ENCODE measurements at regions not wholly inside any gene's neighbourhood (a gene's known extent, or its start where the extent isn't known, plus 50 kb on each side); places are given as distances from the start of the nearest gene placed in this dataset.

GRCh38 chr1:114290341-114290740 lies 136.7 kb upstream of the SYT6 start:
- no peak for DNase-seq
- TF ChIP-seq CTCF (IDR thresholded peaks at IDR 0.05) (no peak), POLR2A (IDR thresholded peaks at IDR 0.05) (no peak)
- Histone ChIP-seq H3K36me3 (ENCODE audit: low read depth, missing control alignments) (no peaks in the 10 kb centered on the region), H3K27me3 (no peaks in the 10 kb centered on the region), H3K4me3 (no peak overlapping the region), H3K4me1 (no peaks in the 10 kb centered on the region), H3K9me3 (no peaks in the 10 kb centered on the region), H3K27ac (no peak overlapping the region)
- WGBS, 2 donors, result 81 to 82% methylated on average over 4 of the region's 4 CpGs
- intact Hi-C loops (cut with DNase I; ENCODE audit: low total_unique reads), result no loop called here

- WGBS, 2 donors, result 72 to 78% methylated on average over 8 of the region's 8 CpGs
- Histone ChIP-seq H3K27me3 (no peaks in the 10 kb centered on the region), H3K36me3 (ENCODE audit: low read depth, missing control alignments) (no peaks in the 10 kb centered on the region), H3K27ac (no peak overlapping the region), H3K9me3 (no peaks in the 10 kb centered on the region), H3K4me1 (no peaks in the 10 kb centered on the region), H3K4me3 (no peak overlapping the region)
- intact Hi-C loops (cut with DNase I; ENCODE audit: low total_unique reads), result loop anchor here (10.0 kb wide), 1 partner anchor 455 kb away; no protein-coding TSS in a partner anchor
- no peak for DNase-seq
- no peak for TF ChIP-seq POLR2A (IDR thresholded peaks at IDR 0.05)
- TF ChIP-seq CTCF (IDR thresholded peaks at IDR 0.05), result no peak
Observed at GRCh38 chr1:114289824-114290223, 136.2 kb upstream of the SYT6 start.

- H3K27ac ChIP-seq, result no peak overlapping the region
- DNase-seq, result no peak
- no peak overlapping the region for H3K4me3 ChIP-seq
- WGBS, 2 donors, result 67 to 77% methylated on average over 9 of the region's 9 CpGs
- no peaks in the 10 kb centered on the region for H3K36me3 ChIP-seq (ENCODE audit: low read depth, missing control alignments)
- no peaks in the 10 kb centered on the region for H3K27me3 ChIP-seq
- H3K4me1 ChIP-seq, result no peaks in the 10 kb centered on the region
- intact Hi-C loops (cut with DNase I; ENCODE audit: low total_unique reads), result loop anchor here (10.0 kb wide), 1 partner anchor 455 kb away; no protein-coding TSS in a partner anchor
- TF ChIP-seq CTCF (IDR thresholded peaks at IDR 0.05) (no peak), POLR2A (IDR thresholded peaks at IDR 0.05) (no peak)
- H3K9me3 ChIP-seq, result no peaks in the 10 kb centered on the region
Observed at GRCh38 chr1:114289306-114289705, 135.6 kb upstream of the SYT6 start.

GRCh38 chr1:114286960-114287359 lies 133.3 kb upstream of the SYT6 start:
- intact Hi-C loops (cut with DNase I; ENCODE audit: low total_unique reads), result loop anchor here (10.0 kb wide), 1 partner anchor 452 kb away; no protein-coding TSS in a partner anchor
- no peak overlapping the region for H3K4me3 ChIP-seq
- H3K27me3 ChIP-seq, result no peaks in the 10 kb centered on the region
- WGBS, 2 donors, result 96 to 98% methylated on average over 2 to 3 of the region's 3 CpGs
- DNase-seq, result no peak
- H3K9me3 ChIP-seq, result no peaks in the 10 kb centered on the region
- H3K36me3 ChIP-seq (ENCODE audit: low read depth, missing control alignments), result no peaks in the 10 kb centered on the region
- TF ChIP-seq POLR2A (IDR thresholded peaks at IDR 0.05) (no peak), CTCF (IDR thresholded peaks at IDR 0.05) (no peak)
- no peak overlapping the region for H3K27ac ChIP-seq
- no peaks in the 10 kb centered on the region for H3K4me1 ChIP-seq

GRCh38 chr1:114286179-114286578 lies 132.5 kb upstream of the SYT6 start:
- H3K27me3 ChIP-seq, result no peaks in the 10 kb centered on the region
- no peaks in the 10 kb centered on the region for H3K4me1 ChIP-seq
- intact Hi-C loops (cut with DNase I; ENCODE audit: low total_unique reads), result loop anchor here (10.0 kb wide), 1 partner anchor 451 kb away; no protein-coding TSS in a partner anchor
- no peak for DNase-seq
- 72 to 78% methylated on average over 1 of the region's 1 CpG for WGBS, 2 donors
- no peak overlapping the region for H3K4me3 ChIP-seq
- no peaks in the 10 kb centered on the region for H3K36me3 ChIP-seq (ENCODE audit: low read depth, missing control alignments)
- TF ChIP-seq POLR2A (IDR thresholded peaks at IDR 0.05) (no peak), CTCF (IDR thresholded peaks at IDR 0.05) (no peak)
- no peak overlapping the region for H3K27ac ChIP-seq
- H3K9me3 ChIP-seq, result no peaks in the 10 kb centered on the region

Data from testis (tissue), 2 donors.